Right atrium auricular region (tissue), 2 donors: ENCODE measurements at regions not wholly inside any gene's neighbourhood (a gene's known extent, or its start where the extent isn't known, plus 50 kb on each side); places are given as distances from the start of the nearest gene placed in this dataset.

Experiments
- DNase-seq: peaks from one replicate; pipeline ENCODE4 v3.0.0-alpha.2; 2019; ENCODE audit warnings: low spot score
- H3K27ac ChIP-seq, 2 donors: fragments of 200-600 bp; sonication (generic); 1 replicate in 1 of 2; 2 replicates in 1 of 2; pipeline ENCODE4 v1.5.1; 2016 to 2019
- H3K27me3 ChIP-seq, 2 donors: fragments of 200-600 bp; sonication (generic); one replicate each; pipeline versions ENCODE4 v1.5.1 to v1.6.0; 2017 to 2019
- H3K36me3 ChIP-seq: fragments of 200-600 bp; sonication (generic); one replicate; pipeline ENCODE4 v1.5.1; 2016
- H3K4me1 ChIP-seq, 2 donors: fragments of 200-600 bp; sonication (generic); one replicate each; pipeline versions ENCODE4 v1.5.1 to v1.6.0; 2017 to 2019
- H3K4me3 ChIP-seq, 2 donors: fragments of 200-600 bp; sonication (generic); 1 replicate in 1 of 2; 2 replicates in 1 of 2; pipeline ENCODE4 v1.5.1; 2017 to 2019; ENCODE audit warnings: mild to moderate bottlenecking in 1 of 2, moderate library complexity in 1 of 2
- H3K9me3 ChIP-seq, 2 donors: fragments of 200-600 bp; sonication (generic); one replicate each; pipeline ENCODE4 v1.5.1; 2019
- TF ChIP-seq, protein P1 (sequence below), 2 donors: fragments of 200-600 bp; sonication (generic); IDR thresholded peaks; one replicate each; pipeline ENCODE4 v1.5.1; 2019; ENCODE audit warnings: antibody characterized with exemption in 2 of 2

DNA sequence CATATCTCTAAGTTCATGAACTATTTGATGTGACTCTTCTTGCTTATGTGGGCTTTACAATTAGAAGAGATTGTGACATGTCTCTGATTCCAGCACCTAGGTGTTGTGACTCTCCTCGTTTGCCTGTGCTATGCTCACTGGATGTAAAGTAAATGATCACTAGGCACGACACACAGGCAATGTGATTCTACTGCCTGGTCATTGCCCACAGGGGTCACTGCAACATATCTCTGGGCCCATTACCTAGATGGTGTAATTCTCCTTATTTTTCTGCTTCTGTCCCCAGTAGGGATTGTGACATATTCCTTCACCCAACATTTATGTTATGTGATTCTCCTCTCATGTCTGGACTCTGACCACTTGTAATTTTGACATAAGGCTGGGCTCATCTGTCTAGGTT is 65.8 kb upstream of the ZNF91 start:
- Histone ChIP-seq H3K36me3 (no peaks in the 10 kb centered on the region), H3K4me3 (no peak overlapping the region), H3K9me3 (no peaks in the 10 kb centered on the region), H3K27ac (no peak overlapping the region), H3K4me1 (no peaks in the 10 kb centered on the region), H3K27me3 (no peaks in the 10 kb centered on the region)
- TF ChIP-seq, protein P1, sequence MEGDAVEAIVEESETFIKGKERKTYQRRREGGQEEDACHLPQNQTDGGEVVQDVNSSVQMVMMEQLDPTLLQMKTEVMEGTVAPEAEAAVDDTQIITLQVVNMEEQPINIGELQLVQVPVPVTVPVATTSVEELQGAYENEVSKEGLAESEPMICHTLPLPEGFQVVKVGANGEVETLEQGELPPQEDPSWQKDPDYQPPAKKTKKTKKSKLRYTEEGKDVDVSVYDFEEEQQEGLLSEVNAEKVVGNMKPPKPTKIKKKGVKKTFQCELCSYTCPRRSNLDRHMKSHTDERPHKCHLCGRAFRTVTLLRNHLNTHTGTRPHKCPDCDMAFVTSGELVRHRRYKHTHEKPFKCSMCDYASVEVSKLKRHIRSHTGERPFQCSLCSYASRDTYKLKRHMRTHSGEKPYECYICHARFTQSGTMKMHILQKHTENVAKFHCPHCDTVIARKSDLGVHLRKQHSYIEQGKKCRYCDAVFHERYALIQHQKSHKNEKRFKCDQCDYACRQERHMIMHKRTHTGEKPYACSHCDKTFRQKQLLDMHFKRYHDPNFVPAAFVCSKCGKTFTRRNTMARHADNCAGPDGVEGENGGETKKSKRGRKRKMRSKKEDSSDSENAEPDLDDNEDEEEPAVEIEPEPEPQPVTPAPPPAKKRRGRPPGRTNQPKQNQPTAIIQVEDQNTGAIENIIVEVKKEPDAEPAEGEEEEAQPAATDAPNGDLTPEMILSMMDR (IDR thresholded peaks at IDR 0.05), result no peak
- no peak for DNase-seq

DNA sequence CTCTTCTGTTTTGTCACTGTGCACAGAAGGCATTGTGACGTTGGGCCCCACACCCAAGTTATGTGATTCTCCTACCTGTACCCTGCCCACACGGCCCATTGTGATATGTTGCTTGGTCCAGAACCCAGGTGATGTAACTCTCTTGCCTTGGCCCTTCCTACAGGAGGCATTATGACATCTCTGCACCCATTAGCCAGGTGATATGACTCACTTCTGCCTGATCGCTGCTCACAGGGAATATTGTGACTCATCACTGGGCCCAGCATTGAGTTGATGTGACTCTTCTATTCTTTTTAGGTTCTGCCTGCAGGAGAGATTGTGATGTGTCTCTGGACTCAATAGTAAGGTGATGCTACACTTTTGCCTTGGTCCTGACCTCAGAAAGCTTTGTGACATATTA is 65.4 kb upstream of the ZNF91 start:
- no peak for DNase-seq
- H3K27me3 ChIP-seq, result no peaks in the 10 kb centered on the region
- H3K4me1 ChIP-seq, result no peaks in the 10 kb centered on the region
- H3K36me3 ChIP-seq, result no peaks in the 10 kb centered on the region
- no peak overlapping the region for H3K4me3 ChIP-seq
- H3K27ac ChIP-seq, result no peak overlapping the region
- H3K9me3 ChIP-seq, result no peaks in the 10 kb centered on the region
- TF ChIP-seq, protein P1 (IDR thresholded peaks at IDR 0.05), result no peak
